OCI-LY3 (cell line): ENCODE measurements at regions not wholly inside any gene's neighbourhood (a gene's known extent, or its start where the extent isn't known, plus 50 kb on each side); places are given as distances from the start of the nearest gene placed in this dataset.

Experiments used
- CTCF ChIP-seq: fragments of 200-600, 300-600 bp; sonication (generic); IDR thresholded peaks from 2 replicates; pipeline ENCODE4 v1.5.1; 2014; ENCODE audit warnings: antibody characterized with exemption, low read length, low read depth
- EZH2phosphoT487 ChIP-seq: fragments of 200-600 bp; shearing (Covaris generic); IDR thresholded peaks from 2 replicates; pipeline ENCODE4 v1.6.1; 2018; ENCODE audit warnings: antibody characterized with exemption, mixed run types, low read depth

GRCh38 chr15:69701198-69701597 lies 248.6 kb downstream of the RPLP1 start:
- no peak for TF ChIP-seq CTCF
- no peak for TF ChIP-seq EZH2phosphoT487
